ENCODE measurements at regions not wholly inside any gene's neighbourhood (a gene's known extent, or its start where the extent isn't known, plus 50 kb on each side); places are given as distances from the start of the nearest gene placed in this dataset.

DNA sequence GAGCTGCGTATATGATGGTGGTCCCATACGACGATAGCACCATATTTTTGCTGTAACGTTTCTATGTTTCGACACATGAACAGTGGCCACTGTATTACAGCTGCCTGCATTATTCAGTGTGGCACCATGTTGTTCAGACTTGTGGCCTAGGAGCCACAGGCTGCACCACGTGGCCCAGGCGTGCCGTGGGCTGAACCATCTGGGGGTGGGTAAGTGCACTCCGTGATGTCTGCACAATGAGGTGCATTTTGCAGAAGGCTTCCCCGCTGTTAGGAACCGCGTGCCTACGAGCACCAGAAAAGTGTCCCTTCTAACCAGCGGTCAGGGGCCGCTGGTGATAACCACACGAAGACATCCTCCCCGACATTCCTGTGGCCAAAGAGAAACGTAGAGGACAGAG is 433.7 kb upstream of the MYT1L start:
- H3K4me3 ChIP-seq (ENCODE audit: low read length) = no peak overlapping the region
- no peak overlapping the region for H2BK120ac ChIP-seq (ENCODE audit: low read depth, low read length)
- H3K27ac ChIP-seq (ENCODE audit: low read depth, low read length) = no peak overlapping the region
- no peaks in the 10 kb centered on the region for H3K36me3 ChIP-seq (ENCODE audit: control insufficient read depth, insufficient read depth, low read length)
- H2BK15ac ChIP-seq (replicated peaks; ENCODE audit: low read depth) = no peak overlapping the region
- H2AK5ac ChIP-seq (ENCODE audit: low read length) = no peak overlapping the region
- H3K9ac ChIP-seq (ENCODE audit: low read length) = no peak overlapping the region
- no peaks in the 10 kb centered on the region for H3K79me1 ChIP-seq (ENCODE audit: low read length)
- H3K27me3 ChIP-seq (ENCODE audit: insufficient read depth, low read length, poor library complexity) = no peaks in the 10 kb centered on the region
- H4K5ac ChIP-seq (ENCODE audit: low read length) = no peak overlapping the region
- no peak overlapping the region for H3K23ac ChIP-seq (ENCODE audit: low read length)
- H3K56ac ChIP-seq (ENCODE audit: low read length) = no peak overlapping the region
- H4K8ac ChIP-seq (ENCODE audit: low read depth, low read length) = no peak overlapping the region
- no peaks in the 10 kb centered on the region for H3K4me1 ChIP-seq (ENCODE audit: control insufficient read depth, low read depth, low read length)
- DNase-seq = no peak
- no peak overlapping the region for H3K4me2 ChIP-seq (ENCODE audit: low read length)
- H3K18ac ChIP-seq (ENCODE audit: low read length) = no peak overlapping the region
- no peaks in the 10 kb centered on the region for H3K79me2 ChIP-seq (ENCODE audit: control insufficient read depth, insufficient read depth, low read length)
- no CpG with 5 or more reads among the region's 18 CpGs for WGBS (ENCODE audit: extremely low coverage, insufficient coverage, low lambda C conversion rate)
- H2BK5ac ChIP-seq (ENCODE audit: low read length) = no peak overlapping the region
- H3K4ac ChIP-seq (ENCODE audit: low read depth, low read length) = no peak overlapping the region

DNA sequence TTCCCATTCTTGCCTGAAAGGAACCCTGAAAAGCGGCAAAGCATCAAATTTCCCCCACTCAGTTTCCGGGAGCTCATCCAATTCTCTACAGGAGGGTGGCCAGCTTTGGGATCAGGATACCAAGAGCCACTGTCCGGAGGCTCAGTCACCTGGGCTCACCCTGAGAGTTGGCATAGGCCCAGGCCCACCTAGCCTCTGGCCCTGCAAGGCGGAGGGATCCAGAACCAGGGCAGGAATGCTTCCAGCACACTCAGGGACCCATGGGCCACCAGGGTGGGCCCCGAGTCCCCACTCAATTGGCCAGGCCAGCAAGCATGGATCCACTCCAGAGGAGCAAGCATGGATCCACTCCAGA is 432.9 kb upstream of the MYT1L start:
- Histone ChIP-seq H3K36me3 (ENCODE audit: control insufficient read depth, insufficient read depth, low read length) (no peaks in the 10 kb centered on the region), H4K8ac (ENCODE audit: low read depth, low read length) (no peak overlapping the region), H3K79me2 (ENCODE audit: control insufficient read depth, insufficient read depth, low read length) (no peaks in the 10 kb centered on the region), H3K27ac (ENCODE audit: low read depth, low read length) (no peak overlapping the region), H3K4me3 (ENCODE audit: low read length) (no peak overlapping the region), H2BK120ac (ENCODE audit: low read depth, low read length) (no peak overlapping the region), H2BK15ac (replicated peaks; ENCODE audit: low read depth) (no peak overlapping the region), H3K56ac (ENCODE audit: low read length) (no peak overlapping the region), H3K9ac (ENCODE audit: low read length) (no peak overlapping the region), H2BK5ac (ENCODE audit: low read length) (no peak overlapping the region), H3K23ac (ENCODE audit: low read length) (no peak overlapping the region), H3K4me2 (ENCODE audit: low read length) (no peak overlapping the region), H3K4ac (ENCODE audit: low read depth, low read length) (no peak overlapping the region), H2AK5ac (ENCODE audit: low read length) (no peak overlapping the region), H3K27me3 (ENCODE audit: insufficient read depth, low read length, poor library complexity) (no peaks in the 10 kb centered on the region), H3K4me1 (ENCODE audit: control insufficient read depth, low read depth, low read length) (no peaks in the 10 kb centered on the region), H3K18ac (ENCODE audit: low read length) (no peak overlapping the region), H3K79me1 (ENCODE audit: low read length) (no peaks in the 10 kb centered on the region), H4K5ac (ENCODE audit: low read length) (no peak overlapping the region)
- no CpG with 5 or more reads among the region's 5 CpGs for WGBS (ENCODE audit: extremely low coverage, insufficient coverage, low lambda C conversion rate)
- no peak for DNase-seq

DNA sequence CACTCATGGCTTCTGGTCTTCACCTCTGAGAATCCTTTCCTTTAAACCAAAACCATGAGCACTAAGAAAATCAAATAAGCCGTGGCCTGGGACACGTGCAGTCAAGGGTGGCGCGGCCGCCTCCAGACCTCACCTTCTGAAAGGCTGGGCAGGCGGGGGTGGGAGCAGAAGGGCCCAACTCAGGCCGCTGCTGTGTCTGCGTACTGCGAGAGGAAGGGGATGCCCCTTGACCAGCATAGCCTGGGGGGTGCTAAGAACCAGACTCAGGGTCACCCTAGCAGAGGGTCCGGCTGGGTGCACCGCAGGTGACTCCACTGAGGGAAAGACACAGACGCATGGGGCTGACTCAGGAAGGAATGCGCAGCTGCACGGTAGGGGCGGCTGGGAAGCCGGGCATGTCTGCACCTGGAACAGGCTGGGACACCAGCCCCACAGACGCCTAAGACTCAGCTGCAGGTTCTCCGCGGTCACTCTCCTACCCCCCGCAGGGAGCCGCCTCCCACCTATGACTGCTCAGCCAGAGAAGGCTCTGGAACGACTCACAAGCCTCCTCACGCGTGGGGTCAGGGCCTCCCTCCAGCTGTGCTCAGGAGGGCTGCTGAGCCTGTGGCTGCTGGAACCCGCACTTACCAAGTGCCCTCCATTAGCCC is 432.4 kb upstream of the MYT1L start:
- Histone ChIP-seq H4K8ac (ENCODE audit: low read depth, low read length) (no peak overlapping the region), H3K27ac (ENCODE audit: low read depth, low read length) (no peak overlapping the region), H3K79me2 (ENCODE audit: control insufficient read depth, insufficient read depth, low read length) (no peaks in the 10 kb centered on the region), H3K23ac (ENCODE audit: low read length) (no peak overlapping the region), H2BK120ac (ENCODE audit: low read depth, low read length) (no peak overlapping the region), H2BK5ac (ENCODE audit: low read length) (no peak overlapping the region), H3K4me3 (ENCODE audit: low read length) (no peak overlapping the region), H4K5ac (ENCODE audit: low read length) (no peak overlapping the region), H3K4me2 (ENCODE audit: low read length) (no peak overlapping the region), H3K79me1 (ENCODE audit: low read length) (no peaks in the 10 kb centered on the region), H3K4me1 (ENCODE audit: control insufficient read depth, low read depth, low read length) (no peaks in the 10 kb centered on the region), H2AK5ac (ENCODE audit: low read length) (no peak overlapping the region), H3K4ac (ENCODE audit: low read depth, low read length) (no peak overlapping the region), H3K56ac (ENCODE audit: low read length) (no peak overlapping the region), H3K27me3 (ENCODE audit: insufficient read depth, low read length, poor library complexity) (no peaks in the 10 kb centered on the region), H3K9ac (ENCODE audit: low read length) (no peak overlapping the region), H3K36me3 (ENCODE audit: control insufficient read depth, insufficient read depth, low read length) (no peaks in the 10 kb centered on the region), H3K18ac (ENCODE audit: low read length) (no peak overlapping the region), H2BK15ac (replicated peaks; ENCODE audit: low read depth) (no peak overlapping the region)
- WGBS (ENCODE audit: extremely low coverage, insufficient coverage, low lambda C conversion rate) = no CpG with 5 or more reads among the region's 25 CpGs
- no peak for DNase-seq

DNA sequence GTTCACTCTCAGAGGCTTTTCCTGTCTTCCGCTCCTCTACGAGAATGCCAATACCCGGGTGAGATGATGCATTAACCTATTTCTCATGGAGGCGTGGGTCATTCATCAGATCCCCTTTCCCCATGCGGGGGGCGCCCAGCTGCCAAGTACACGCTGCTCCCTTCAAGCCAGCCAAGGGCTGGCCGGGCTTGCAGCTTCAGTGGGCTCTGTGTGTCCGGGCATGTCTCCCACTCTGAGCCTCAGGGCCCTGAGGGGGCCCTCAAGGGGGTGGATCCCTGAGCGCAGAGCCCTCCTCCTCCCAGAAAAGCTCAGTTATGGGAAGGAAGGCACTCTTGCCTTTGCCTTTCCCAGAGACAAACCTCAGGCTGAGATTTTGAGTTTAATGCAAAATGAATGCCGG is 431.8 kb upstream of the MYT1L start:
- no peak for DNase-seq
- H3K23ac ChIP-seq (ENCODE audit: low read length) = no peak overlapping the region
- no peaks in the 10 kb centered on the region for H3K79me2 ChIP-seq (ENCODE audit: control insufficient read depth, insufficient read depth, low read length)
- no peak overlapping the region for H2BK120ac ChIP-seq (ENCODE audit: low read depth, low read length)
- H2BK5ac ChIP-seq (ENCODE audit: low read length) = no peak overlapping the region
- H3K56ac ChIP-seq (ENCODE audit: low read length) = no peak overlapping the region
- H3K36me3 ChIP-seq (ENCODE audit: control insufficient read depth, insufficient read depth, low read length) = no peaks in the 10 kb centered on the region
- H4K8ac ChIP-seq (ENCODE audit: low read depth, low read length) = no peak overlapping the region
- no peak overlapping the region for H3K27ac ChIP-seq (ENCODE audit: low read depth, low read length)
- no peak overlapping the region for H3K4me3 ChIP-seq (ENCODE audit: low read length)
- H2AK5ac ChIP-seq (ENCODE audit: low read length) = no peak overlapping the region
- no peaks in the 10 kb centered on the region for H3K27me3 ChIP-seq (ENCODE audit: insufficient read depth, low read length, poor library complexity)
- no peaks in the 10 kb centered on the region for H3K4me1 ChIP-seq (ENCODE audit: control insufficient read depth, low read depth, low read length)
- H4K5ac ChIP-seq (ENCODE audit: low read length) = no peak overlapping the region
- no peaks in the 10 kb centered on the region for H3K79me1 ChIP-seq (ENCODE audit: low read length)
- H3K4ac ChIP-seq (ENCODE audit: low read depth, low read length) = no peak overlapping the region
- H3K18ac ChIP-seq (ENCODE audit: low read length) = no peak overlapping the region
- no CpG with 5 or more reads among the region's 11 CpGs for WGBS (ENCODE audit: extremely low coverage, insufficient coverage, low lambda C conversion rate)
- no peak overlapping the region for H2BK15ac ChIP-seq (replicated peaks; ENCODE audit: low read depth)
- H3K9ac ChIP-seq (ENCODE audit: low read length) = no peak overlapping the region
- no peak overlapping the region for H3K4me2 ChIP-seq (ENCODE audit: low read length)

DNA sequence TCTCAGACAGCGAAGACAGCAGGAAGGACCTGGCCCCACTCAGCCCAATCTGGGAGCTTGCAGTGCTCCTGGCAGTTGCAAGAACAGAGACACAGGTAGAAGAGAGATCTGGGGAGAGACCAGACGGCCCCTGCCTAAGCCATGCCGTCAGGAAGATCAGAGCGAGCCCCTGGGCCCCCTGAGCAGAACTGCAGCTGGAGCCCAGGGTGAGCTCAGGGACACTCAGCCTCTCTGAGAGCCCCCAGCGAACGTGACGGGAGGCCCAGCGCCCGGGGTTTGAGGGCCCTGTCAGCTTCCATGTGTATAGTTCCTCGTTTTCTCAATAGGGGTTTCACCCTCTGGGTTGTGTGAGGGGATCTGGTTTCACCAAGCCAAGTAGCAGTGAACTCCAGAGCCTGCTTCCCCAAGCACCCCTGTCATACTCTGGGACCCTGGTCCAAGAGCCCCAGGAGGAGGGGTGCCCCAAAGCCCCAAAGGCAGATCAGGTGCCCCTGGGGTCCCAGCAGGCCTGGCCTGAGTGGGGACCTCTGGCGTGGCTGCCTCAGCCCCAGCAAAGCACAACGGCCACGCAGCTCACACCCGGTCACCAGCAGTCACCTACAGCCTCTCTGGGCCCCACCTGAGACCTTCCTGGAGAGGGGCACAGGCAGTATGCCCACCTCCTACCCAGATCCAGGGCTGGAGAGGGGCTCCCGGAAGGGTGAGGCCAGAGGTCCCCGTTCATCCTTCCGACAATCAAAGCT is 431.3 kb upstream of the MYT1L start:
- no peak overlapping the region for H3K18ac ChIP-seq (ENCODE audit: low read length)
- no peak overlapping the region for H3K56ac ChIP-seq (ENCODE audit: low read length)
- H3K23ac ChIP-seq (ENCODE audit: low read length) = no peak overlapping the region
- no peaks in the 10 kb centered on the region for H3K4me1 ChIP-seq (ENCODE audit: control insufficient read depth, low read depth, low read length)
- H2BK15ac ChIP-seq (replicated peaks; ENCODE audit: low read depth) = no peak overlapping the region
- no peak overlapping the region for H3K4ac ChIP-seq (ENCODE audit: low read depth, low read length)
- H3K36me3 ChIP-seq (ENCODE audit: control insufficient read depth, insufficient read depth, low read length) = no peaks in the 10 kb centered on the region
- H3K27ac ChIP-seq (ENCODE audit: low read depth, low read length) = no peak overlapping the region
- no CpG with 5 or more reads among the region's 17 CpGs for WGBS (ENCODE audit: extremely low coverage, insufficient coverage, low lambda C conversion rate)
- H4K5ac ChIP-seq (ENCODE audit: low read length) = no peak overlapping the region
- no peaks in the 10 kb centered on the region for H3K79me1 ChIP-seq (ENCODE audit: low read length)
- no peak overlapping the region for H3K4me2 ChIP-seq (ENCODE audit: low read length)
- H3K4me3 ChIP-seq (ENCODE audit: low read length) = no peak overlapping the region
- no peaks in the 10 kb centered on the region for H3K79me2 ChIP-seq (ENCODE audit: control insufficient read depth, insufficient read depth, low read length)
- H4K8ac ChIP-seq (ENCODE audit: low read depth, low read length) = no peak overlapping the region
- H3K9ac ChIP-seq (ENCODE audit: low read length) = no peak overlapping the region
- DNase-seq = no peak
- H2BK120ac ChIP-seq (ENCODE audit: low read depth, low read length) = no peak overlapping the region
- H2AK5ac ChIP-seq (ENCODE audit: low read length) = no peak overlapping the region
- H2BK5ac ChIP-seq (ENCODE audit: low read length) = no peak overlapping the region
- H3K27me3 ChIP-seq (ENCODE audit: insufficient read depth, low read length, poor library complexity) = no peaks in the 10 kb centered on the region

Data from mesendoderm (in vitro differentiated cells).